ENCODE measurements at regions not wholly inside any gene's neighbourhood (a gene's known extent, or its start where the extent isn't known, plus 50 kb on each side); places are given as distances from the start of the nearest gene placed in this dataset.

GRCh38 chr9:113746486-113746885 is 129.6 kb upstream of the ZNF618 start:
- TF ChIP-seq ZNF555 (tag by site-specific recombination; conservative IDR thresholded peaks at IDR 0.05) (no peak), ZNF777 (tag by site-specific recombination; IDR thresholded peaks at IDR 0.05; ENCODE audit: borderline replicate concordance) (no peak), PBX3 (CRISPR knock-in tag; IDR thresholded peaks at IDR 0.05) (no peak), PRDM2 (tag by site-specific recombination; IDR thresholded peaks at IDR 0.05; ENCODE audit: borderline replicate concordance) (no peak), ZNF302 (tag by site-specific recombination; IDR thresholded peaks at IDR 0.05; ENCODE audit: low read depth) (no peak), CTCF (tag by site-specific recombination; IDR thresholded peaks at IDR 0.05) (no peak), PRDM1 (tag by site-specific recombination; IDR thresholded peaks at IDR 0.05) (no peak), PATZ1 (tag by site-specific recombination; IDR thresholded peaks at IDR 0.05) (no peak), ZNF768 (tag by site-specific recombination; IDR thresholded peaks at IDR 0.05) (no peak), ZNF248 (tag by site-specific recombination; IDR thresholded peaks at IDR 0.05) (no peak)
